Left ventricle myocardium inferior (tissue), 1 donor: ENCODE measurements at regions not wholly inside any gene's neighbourhood (a gene's known extent, or its start where the extent isn't known, plus 50 kb on each side); places are given as distances from the start of the nearest gene placed in this dataset.
"Not testable (repeated sequence)": the region's sequence is repeated elsewhere in the genome, so short reads cannot be mapped to it uniquely, and the experiment has no call there.

Source experiments
- DNase-seq: peaks from one replicate; pipeline ENCODE4 v3.0.0-alpha.2; 2020
- H3K27ac ChIP-seq: fragments of 200-600 bp; replicated peaks from 2 replicates; pipeline ENCODE4 v1.8.0; 2021
- H3K27me3 ChIP-seq: fragments of 200-600 bp; 2 replicates; pipeline ENCODE4 v1.8.0; 2021; ENCODE audit warnings: low read depth
- H3K36me3 ChIP-seq: fragments of 200-600 bp; 2 replicates; pipeline ENCODE4 v1.8.0; 2021
- H3K4me1 ChIP-seq: fragments of 200-600 bp; 2 replicates; pipeline ENCODE4 v1.8.0; 2021
- H3K4me3 ChIP-seq: fragments of 200-600 bp; 2 replicates; pipeline ENCODE4 v1.8.0; 2021; ENCODE audit warnings: mild to moderate bottlenecking, moderate library complexity
- H3K9me3 ChIP-seq: fragments of 200-600 bp; replicated peaks from 2 replicates; pipeline ENCODE4 v1.8.0; 2021
- CTCF ChIP-seq: fragments of 200-600 bp; IDR thresholded peaks from 2 replicates; pipeline ENCODE4 v1.8.0; 2021; ENCODE audit warnings: antibody characterized with exemption, mild to moderate bottlenecking, borderline replicate concordance
- intact Hi-C: fragments of 100-400 bp; cut with micrococcal nuclease; formaldehyde crosslinking; loops from one replicate; pipeline ENCODE4 v1.11.0; 2022
- donor health status: DM: no; HTN: yes; CAD: no; lungs with severe emphysema.

- TF ChIP-seq CTCF, result no peak
Measured at GRCh38 chr7:121714559-121715303, 158.2 kb upstream of the PTPRZ1 start.

GRCh38 chr7:121712961-121713360 lies 160.0 kb upstream of the PTPRZ1 start:
- H3K36me3 ChIP-seq, DNase-seq, H3K4me1 ChIP-seq, H3K27me3 ChIP-seq, H3K27ac ChIP-seq, H3K4me3 ChIP-seq, intact Hi-C loops: not testable (repeated sequence)
- peaks cover 13% of the 10 kb centered on the region for H3K9me3 ChIP-seq

More at GRCh38 chr7:121714559-121715303, 158.2 kb upstream of the PTPRZ1 start:
- intact Hi-C loops, result no loop called here
- H3K27me3 ChIP-seq, result no peaks in the 10 kb centered on the region
- H3K4me1 ChIP-seq, result no peaks in the 10 kb centered on the region
- DNase-seq, result no peak
- H3K36me3 ChIP-seq, result no peaks in the 10 kb centered on the region
- no peak overlapping the region for H3K4me3 ChIP-seq
- H3K9me3 ChIP-seq, result peaks cover 18% of the 10 kb centered on the region
- H3K27ac ChIP-seq, result no peak overlapping the region

GRCh38 chr7:121697731-121698316 lies 175.1 kb upstream of the PTPRZ1 start:
- no peaks in the 10 kb centered on the region for H3K27me3 ChIP-seq
- intact Hi-C loops, result no loop called here
- no peak for DNase-seq
- no peaks in the 10 kb centered on the region for H3K9me3 ChIP-seq
- H3K36me3 ChIP-seq, result no peaks in the 10 kb centered on the region
- TF ChIP-seq CTCF, result no peak
- no peaks in the 10 kb centered on the region for H3K4me1 ChIP-seq
- no peak overlapping the region for H3K4me3 ChIP-seq
- H3K27ac ChIP-seq, result no peak overlapping the region

- no peak overlapping the region for H3K4me3 ChIP-seq
- no peaks in the 10 kb centered on the region for H3K27me3 ChIP-seq
- no peaks in the 10 kb centered on the region for H3K9me3 ChIP-seq
- no peaks in the 10 kb centered on the region for H3K36me3 ChIP-seq
- DNase-seq, result no peak
- H3K27ac ChIP-seq, result no peak overlapping the region
- no peaks in the 10 kb centered on the region for H3K4me1 ChIP-seq
- no peak for TF ChIP-seq CTCF
- intact Hi-C loops, result no loop called here
Measured at GRCh38 chr7:121696954-121697353, 176.0 kb upstream of the PTPRZ1 start.

- DNase-seq, result no peak
- intact Hi-C loops, result no loop called here
- no peaks in the 10 kb centered on the region for H3K4me1 ChIP-seq
Measured at GRCh38 chr7:121689749-121690148, 183.2 kb upstream of the PTPRZ1 start.

More at GRCh38 chr7:121689749-121690148, 183.2 kb upstream of the PTPRZ1 start:
- no peak for TF ChIP-seq CTCF
- Histone ChIP-seq H3K27me3 (no peaks in the 10 kb centered on the region), H3K36me3 (no peaks in the 10 kb centered on the region), H3K9me3 (peaks cover 6% of the 10 kb centered on the region), H3K4me3 (no peak overlapping the region), H3K27ac (no peak overlapping the region)
